Upper lobe of left lung (tissue), 6 donors: ENCODE measurements at regions not wholly inside any gene's neighbourhood (a gene's known extent, or its start where the extent isn't known, plus 50 kb on each side); places are given as distances from the start of the nearest gene placed in this dataset.

ENCODE experiments used
- ATAC-seq, 2 donors: fragments of 200-7000 bp; cut with Tn5 transposase; one replicate each; pipeline ENCODE4 v1.9.1; 2022; ENCODE audit warnings: mild to moderate bottlenecking in 2 of 2, moderate library complexity in 2 of 2; ENCODE audit not compliant: low FRiP score in 2 of 2
- DNase-seq, 2 donors: peaks; one replicate each; pipeline ENCODE4 v3.0.0-alpha.2; 2019 to 2020
- H3K27ac ChIP-seq, 4 donors: fragments of 200-600 bp; sonication (generic); one replicate each; pipeline ENCODE4 v1.5.1; 2016 to 2019
- H3K27me3 ChIP-seq, 4 donors: fragments of 200-600 bp; sonication (generic); one replicate each; pipeline ENCODE4 v1.5.1; 2017 to 2019
- H3K36me3 ChIP-seq, 4 donors: fragments of 200-600 bp; sonication (generic); one replicate each; pipeline ENCODE4 v1.5.1; 2016 to 2019
- H3K4me1 ChIP-seq, 4 donors: fragments of 200-600 bp; sonication (generic); one replicate each; pipeline ENCODE4 v1.5.1; 2018 to 2019
- H3K4me3 ChIP-seq, 4 donors: fragments of 200-600 bp; sonication (generic); one replicate each; pipeline ENCODE4 v1.5.1; 2017 to 2019; ENCODE audit warnings: mild to moderate bottlenecking in 2 of 4, moderate library complexity in 1 of 4
- H3K9me3 ChIP-seq, 4 donors: fragments of 200-600 bp; sonication (generic); one replicate each; pipeline ENCODE4 v1.5.1; 2018 to 2019
- EP300 ChIP-seq, 4 donors: sonication (generic); formaldehyde crosslinking; IDR thresholded peaks; one replicate each; pipeline ENCODE4 v1.5.1; 2017; ENCODE audit warnings: antibody characterized with exemption in 4 of 4, control low read depth in 2 of 4
- POLR2A ChIP-seq, 4 donors: fragments of 450-650 bp; IDR thresholded peaks; one replicate each; pipeline ENCODE4 v1.5.1; 2016 to 2017; ENCODE audit warnings: antibody characterized with exemption in 4 of 4, mild to moderate bottlenecking in 2 of 4
- POLR2AphosphoS5 ChIP-seq, 2 donors: sonication (generic); formaldehyde crosslinking; IDR thresholded peaks; one replicate each; pipeline ENCODE4 v1.5.1; 2017; ENCODE audit warnings: antibody characterized with exemption in 2 of 2
- WGBS, 2 donors: methylation state at CpG; one replicate each; pipeline ENCODE4 v1.1.5; 2017 to 2018; 5-methylcytosine and 5-hydroxymethylcytosine counted together
- TF ChIP-seq, protein P1 (sequence below), 6 experiments: fragments of 450-650 bp in 4 of 6; fragments of 200-600 bp in 2 of 6; sonication (generic) in 2 of 6; IDR thresholded peaks; one replicate each; pipeline ENCODE4 v1.5.1; 2016 to 2019; ENCODE audit warnings: antibody characterized with exemption in 6 of 6
- donor health status: DM: no; HTN: no; CAD: no; lungs with moderate emphysema.
- donor health status: DM: no; HTN: yes; CAD: no; lungs with severe emphysema.

DNA sequence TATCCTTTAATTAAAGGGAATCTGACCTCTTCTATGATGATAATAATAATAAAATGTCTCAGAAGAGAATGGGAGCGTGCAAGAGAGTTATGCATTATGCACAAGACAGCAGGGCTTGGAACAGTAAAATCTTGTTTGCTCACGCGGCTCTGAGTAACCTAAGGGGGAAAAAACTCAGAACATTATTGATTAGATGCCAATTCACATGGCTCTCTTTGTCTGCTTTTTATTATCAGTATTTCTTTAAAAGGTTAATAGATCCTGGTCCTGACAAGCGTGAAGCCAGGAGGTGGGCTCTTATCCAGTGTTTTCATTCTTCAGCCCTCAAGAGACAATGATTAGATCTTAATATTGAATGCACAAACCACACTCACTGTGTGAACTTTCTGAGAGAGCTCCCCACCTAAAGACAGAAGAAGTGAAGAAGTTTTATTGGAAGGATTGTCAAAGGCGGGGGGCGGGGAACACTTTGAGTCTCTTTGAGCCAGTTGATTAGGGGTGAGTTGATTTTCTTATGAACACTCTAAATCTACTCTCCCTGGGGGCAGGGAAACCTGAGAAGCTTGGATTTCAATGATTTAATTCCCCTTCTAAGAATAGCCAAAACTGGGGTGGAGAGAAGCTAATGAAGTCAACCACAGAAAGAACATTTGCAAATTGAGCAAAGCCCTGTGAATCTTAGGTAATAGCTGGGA is 127.5 kb upstream of the CTAGE1 start:
- H3K4me3 ChIP-seq, result no peak overlapping the region
- 90 to 92% methylated on average over 6 of the region's 6 CpGs for WGBS, 2 donors
- H3K27ac ChIP-seq, result no peak overlapping the region
- no peak for DNase-seq
- H3K36me3 ChIP-seq, result no peaks in the 10 kb centered on the region
- H3K9me3 ChIP-seq, result no peaks in the 10 kb centered on the region
- peak in 1 of 2 donors; percentile 39 for ATAC-seq
- no peaks in the 10 kb centered on the region for H3K27me3 ChIP-seq
- peaks cover 0 to 4% (median 0%) of the 10 kb centered on the region in 4 donors for H3K4me1 ChIP-seq
- TF ChIP-seq EP300 (IDR thresholded peaks at IDR 0.05), result no peak
- no peak for TF ChIP-seq POLR2AphosphoS5 (IDR thresholded peaks at IDR 0.05)
- TF ChIP-seq, protein P1, sequence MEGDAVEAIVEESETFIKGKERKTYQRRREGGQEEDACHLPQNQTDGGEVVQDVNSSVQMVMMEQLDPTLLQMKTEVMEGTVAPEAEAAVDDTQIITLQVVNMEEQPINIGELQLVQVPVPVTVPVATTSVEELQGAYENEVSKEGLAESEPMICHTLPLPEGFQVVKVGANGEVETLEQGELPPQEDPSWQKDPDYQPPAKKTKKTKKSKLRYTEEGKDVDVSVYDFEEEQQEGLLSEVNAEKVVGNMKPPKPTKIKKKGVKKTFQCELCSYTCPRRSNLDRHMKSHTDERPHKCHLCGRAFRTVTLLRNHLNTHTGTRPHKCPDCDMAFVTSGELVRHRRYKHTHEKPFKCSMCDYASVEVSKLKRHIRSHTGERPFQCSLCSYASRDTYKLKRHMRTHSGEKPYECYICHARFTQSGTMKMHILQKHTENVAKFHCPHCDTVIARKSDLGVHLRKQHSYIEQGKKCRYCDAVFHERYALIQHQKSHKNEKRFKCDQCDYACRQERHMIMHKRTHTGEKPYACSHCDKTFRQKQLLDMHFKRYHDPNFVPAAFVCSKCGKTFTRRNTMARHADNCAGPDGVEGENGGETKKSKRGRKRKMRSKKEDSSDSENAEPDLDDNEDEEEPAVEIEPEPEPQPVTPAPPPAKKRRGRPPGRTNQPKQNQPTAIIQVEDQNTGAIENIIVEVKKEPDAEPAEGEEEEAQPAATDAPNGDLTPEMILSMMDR (IDR thresholded peaks at IDR 0.05), result no peak
- no peak for TF ChIP-seq POLR2A (IDR thresholded peaks at IDR 0.05)

DNA sequence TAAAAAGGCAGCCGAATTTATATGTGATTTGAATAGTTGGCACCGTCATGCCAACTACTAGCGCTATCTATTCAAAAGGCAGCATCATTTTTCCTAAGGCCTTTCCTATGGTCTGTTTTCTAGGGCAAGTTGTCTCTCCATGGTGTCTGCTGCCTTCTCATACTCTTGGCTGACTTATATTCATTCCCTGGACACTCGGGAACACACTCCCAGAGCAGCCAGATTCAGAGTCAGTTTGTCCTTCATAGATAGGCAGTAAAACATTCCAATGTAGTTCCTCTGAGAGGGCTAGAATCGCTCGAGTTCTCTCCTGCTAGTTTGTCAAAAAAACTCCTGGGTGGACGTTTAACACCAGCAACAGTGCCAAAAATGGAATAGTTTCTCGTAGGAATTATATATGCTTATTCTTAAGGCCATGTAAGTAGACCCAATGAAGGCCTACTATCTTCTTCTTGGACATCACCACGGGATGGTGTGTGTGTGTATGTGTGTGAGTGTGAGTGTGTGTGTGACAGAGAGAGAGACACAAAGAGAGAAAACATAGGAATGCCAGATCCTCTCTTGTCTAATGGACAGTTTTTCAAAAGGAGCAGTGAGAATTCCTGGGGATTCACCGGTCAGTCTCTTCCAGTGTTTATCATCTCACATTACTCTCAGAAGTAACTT is 129.3 kb upstream of the CTAGE1 start:
- TF ChIP-seq POLR2AphosphoS5 (IDR thresholded peaks at IDR 0.05) (no peak), POLR2A (IDR thresholded peaks at IDR 0.05) (no peak), EP300 (IDR thresholded peaks at IDR 0.05) (no peak)
- TF ChIP-seq, protein P1 (IDR thresholded peaks at IDR 0.05), result no peak
- Histone ChIP-seq H3K27me3 (no peaks in the 10 kb centered on the region), H3K36me3 (no peaks in the 10 kb centered on the region), H3K4me1 (peaks cover 0 to 4% (median 0%) of the 10 kb centered on the region in 4 donors), H3K4me3 (no peak overlapping the region), H3K9me3 (no peaks in the 10 kb centered on the region), H3K27ac (no peak overlapping the region)
- no peak for DNase-seq
- WGBS, 2 donors, result 82 to 83% methylated on average over 10 of the region's 10 CpGs
- ATAC-seq, result no peak

DNA sequence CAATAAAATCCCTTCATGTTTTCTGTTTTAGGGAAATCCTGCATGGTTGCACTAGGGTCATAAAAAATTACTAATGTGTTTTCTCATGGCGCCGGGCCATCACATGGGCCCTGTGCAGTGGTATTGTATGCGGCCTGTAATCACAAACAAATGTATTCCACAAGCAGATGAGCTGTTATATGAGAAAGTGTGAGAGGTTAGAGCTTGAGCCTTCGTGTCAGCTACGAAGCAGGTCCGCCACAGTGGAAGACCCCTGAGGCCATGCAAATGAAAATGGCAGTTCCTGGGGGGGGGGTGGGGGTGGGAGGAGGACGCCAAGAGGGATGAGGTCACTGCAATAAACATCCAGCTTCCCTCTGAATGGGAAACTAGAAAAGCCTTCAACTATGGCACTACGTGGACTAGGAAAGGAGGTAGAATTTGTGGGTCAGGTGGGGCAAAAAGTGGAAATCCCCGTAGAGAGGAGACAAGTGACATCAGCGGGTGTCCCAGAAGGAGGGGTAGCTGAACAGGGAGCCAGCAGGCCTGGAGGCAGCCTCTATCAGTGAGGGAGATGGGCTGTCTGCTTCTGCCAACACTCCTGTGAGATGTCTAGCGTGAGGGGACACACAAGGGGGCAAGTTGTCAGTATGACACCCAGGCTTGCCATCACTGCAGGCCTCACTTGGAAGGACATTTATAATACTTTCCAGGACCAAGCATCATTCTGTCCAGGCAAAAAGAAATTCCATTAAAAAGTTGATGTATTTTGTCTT is 130.3 kb upstream of the CTAGE1 start:
- ATAC-seq, result no peak
- 82 to 84% methylated on average over 10 to 11 of the region's 11 CpGs for WGBS, 2 donors
- Histone ChIP-seq H3K36me3 (no peaks in the 10 kb centered on the region), H3K27me3 (no peaks in the 10 kb centered on the region), H3K4me1 (no peaks in the 10 kb centered on the region), H3K4me3 (no peak overlapping the region), H3K9me3 (no peaks in the 10 kb centered on the region), H3K27ac (no peak overlapping the region)
- no peak for DNase-seq
- TF ChIP-seq POLR2A (IDR thresholded peaks at IDR 0.05) (no peak), POLR2AphosphoS5 (IDR thresholded peaks at IDR 0.05) (no peak), EP300 (IDR thresholded peaks at IDR 0.05) (no peak)
- TF ChIP-seq, protein P1 (IDR thresholded peaks at IDR 0.05), result no peak

DNA sequence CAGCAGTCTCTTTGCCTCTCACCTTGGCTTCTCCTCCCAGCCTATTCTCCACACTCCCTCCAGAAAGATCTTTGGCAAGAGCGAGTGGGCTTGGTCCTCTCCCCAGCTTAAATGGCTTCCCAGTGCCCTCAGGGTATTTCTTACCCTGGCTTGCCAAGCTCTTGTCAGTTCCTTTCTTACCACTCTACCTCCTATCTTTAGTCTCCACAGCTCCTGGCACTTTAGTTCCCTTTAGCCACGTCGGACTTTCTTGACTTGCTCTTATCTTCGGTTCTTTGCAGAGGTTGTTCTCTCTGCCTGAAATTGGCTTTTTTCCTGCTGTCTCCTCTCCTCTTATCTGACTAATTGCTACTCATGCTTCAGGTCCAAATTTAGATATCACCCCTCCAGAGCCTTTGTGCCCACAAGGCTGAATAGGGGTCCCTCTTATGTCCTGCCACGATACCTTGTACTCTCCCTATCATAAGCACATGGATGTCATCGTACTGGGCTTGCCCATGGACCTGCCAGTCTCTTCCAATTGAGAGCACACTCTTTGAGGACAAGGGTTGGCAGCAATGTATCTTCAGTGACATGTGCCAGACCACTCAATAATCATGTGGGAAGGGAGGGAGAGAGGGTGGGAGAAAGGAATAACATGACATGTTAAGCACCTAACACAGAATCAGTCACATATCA is 131.7 kb upstream of the CTAGE1 start:
- DNase-seq (no peak), ATAC-seq (no peak)
- H3K4me1 ChIP-seq, result no peaks in the 10 kb centered on the region
- no peak overlapping the region for H3K27ac ChIP-seq
- H3K27me3 ChIP-seq, result no peaks in the 10 kb centered on the region
- no peak overlapping the region for H3K4me3 ChIP-seq
- H3K9me3 ChIP-seq, result no peaks in the 10 kb centered on the region
- H3K36me3 ChIP-seq, result no peaks in the 10 kb centered on the region
- TF ChIP-seq EP300 (IDR thresholded peaks at IDR 0.05), result no peak
- TF ChIP-seq POLR2AphosphoS5 (IDR thresholded peaks at IDR 0.05), result no peak
- TF ChIP-seq, protein P1 (IDR thresholded peaks at IDR 0.05), result no peak
- 78 to 83% methylated on average over 6 of the region's 6 CpGs for WGBS, 2 donors
